ENCODE measurements at regions not wholly inside any gene's neighbourhood (a gene's known extent, or its start where the extent isn't known, plus 50 kb on each side); places are given as distances from the start of the nearest gene placed in this dataset.

DNA sequence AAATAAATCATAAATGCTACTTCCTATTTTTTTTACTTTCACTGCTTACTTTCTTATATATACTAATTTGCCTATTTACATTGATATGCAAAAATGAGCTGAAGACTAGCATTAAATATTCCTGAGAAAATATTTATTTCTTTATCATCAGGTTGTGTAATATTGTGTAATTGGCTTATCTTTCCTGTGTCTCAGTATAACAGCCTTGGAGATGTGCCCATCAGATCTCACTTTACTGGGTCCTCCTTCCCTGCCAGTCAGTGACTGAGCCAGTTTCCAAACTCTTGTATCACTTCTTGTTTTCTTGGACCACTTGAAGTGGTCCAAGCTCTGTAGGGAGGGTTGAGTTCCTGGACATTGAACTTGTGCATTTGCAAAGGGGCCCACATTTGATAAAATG, 900.0 kb downstream of the LUZP2 start:
- no peak overlapping the region for H3K4me3 ChIP-seq
- no peak for TF ChIP-seq POLR2A (IDR thresholded peaks at IDR 0.05)
- TF ChIP-seq, protein P1, sequence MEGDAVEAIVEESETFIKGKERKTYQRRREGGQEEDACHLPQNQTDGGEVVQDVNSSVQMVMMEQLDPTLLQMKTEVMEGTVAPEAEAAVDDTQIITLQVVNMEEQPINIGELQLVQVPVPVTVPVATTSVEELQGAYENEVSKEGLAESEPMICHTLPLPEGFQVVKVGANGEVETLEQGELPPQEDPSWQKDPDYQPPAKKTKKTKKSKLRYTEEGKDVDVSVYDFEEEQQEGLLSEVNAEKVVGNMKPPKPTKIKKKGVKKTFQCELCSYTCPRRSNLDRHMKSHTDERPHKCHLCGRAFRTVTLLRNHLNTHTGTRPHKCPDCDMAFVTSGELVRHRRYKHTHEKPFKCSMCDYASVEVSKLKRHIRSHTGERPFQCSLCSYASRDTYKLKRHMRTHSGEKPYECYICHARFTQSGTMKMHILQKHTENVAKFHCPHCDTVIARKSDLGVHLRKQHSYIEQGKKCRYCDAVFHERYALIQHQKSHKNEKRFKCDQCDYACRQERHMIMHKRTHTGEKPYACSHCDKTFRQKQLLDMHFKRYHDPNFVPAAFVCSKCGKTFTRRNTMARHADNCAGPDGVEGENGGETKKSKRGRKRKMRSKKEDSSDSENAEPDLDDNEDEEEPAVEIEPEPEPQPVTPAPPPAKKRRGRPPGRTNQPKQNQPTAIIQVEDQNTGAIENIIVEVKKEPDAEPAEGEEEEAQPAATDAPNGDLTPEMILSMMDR (IDR thresholded peaks at IDR 0.05), result no peak
- intact Hi-C loops (cut with DNase I; ENCODE audit: low total_unique reads), result no loop called here
- no peak for DNase-seq
- no peaks in the 10 kb centered on the region for H3K27me3 ChIP-seq
- no peaks in the 10 kb centered on the region for H3K9me3 ChIP-seq
- H3K4me1 ChIP-seq, result no peaks in the 10 kb centered on the region
- no peaks in the 10 kb centered on the region for H3K36me3 ChIP-seq
- H3K27ac ChIP-seq, result no peak overlapping the region

DNA sequence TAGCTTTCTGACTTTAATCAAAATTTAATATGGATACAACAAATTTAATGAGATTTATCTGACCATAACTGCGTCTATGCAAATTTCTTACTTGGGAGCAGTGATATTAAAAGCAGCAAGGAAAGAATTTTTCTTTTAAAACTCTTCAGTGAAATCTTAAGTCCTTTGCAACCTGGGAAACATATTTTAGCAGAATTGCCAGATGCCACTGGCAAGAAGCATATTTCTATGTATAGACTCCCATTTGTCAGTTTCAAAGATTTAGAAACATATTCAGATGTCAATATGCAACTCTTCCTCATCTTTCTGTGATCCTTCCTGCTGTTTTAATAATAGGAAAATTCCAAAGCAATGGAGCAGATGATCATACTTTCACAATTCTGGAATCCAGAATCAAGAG, 911.3 kb downstream of the LUZP2 start:
- TF ChIP-seq, protein P1 (IDR thresholded peaks at IDR 0.05), result no peak
- TF ChIP-seq POLR2A (IDR thresholded peaks at IDR 0.05), result no peak
- no peak for DNase-seq
- intact Hi-C loops (cut with DNase I; ENCODE audit: low total_unique reads), result no loop called here
- no peaks in the 10 kb centered on the region for H3K36me3 ChIP-seq
- no peak overlapping the region for H3K4me3 ChIP-seq
- no peak overlapping the region for H3K27ac ChIP-seq
- no peaks in the 10 kb centered on the region for H3K9me3 ChIP-seq
- no peaks in the 10 kb centered on the region for H3K27me3 ChIP-seq
- H3K4me1 ChIP-seq, result no peaks in the 10 kb centered on the region

DNA sequence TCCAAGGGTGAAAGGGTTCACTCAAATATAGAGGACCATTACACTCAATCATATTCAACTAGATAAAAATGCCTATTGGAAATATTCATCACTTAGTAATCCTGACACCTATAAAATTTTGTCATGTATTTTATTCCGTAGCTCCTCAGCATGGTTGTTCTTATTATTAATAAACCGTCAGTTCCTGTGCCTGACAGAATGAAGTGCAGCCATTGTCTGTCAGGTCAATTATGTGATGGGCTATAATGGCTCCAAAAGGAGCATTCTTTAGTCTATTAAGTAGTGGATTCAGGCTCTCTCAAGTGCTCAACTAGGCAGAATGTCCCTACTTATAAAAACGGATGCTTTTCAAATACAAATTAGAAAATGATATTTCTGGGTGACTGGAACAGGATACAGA, 916.1 kb upstream of the ANO3 start:
- H3K4me3 ChIP-seq, result no peak overlapping the region
- H3K27ac ChIP-seq, result no peak overlapping the region
- no peaks in the 10 kb centered on the region for H3K27me3 ChIP-seq
- no peaks in the 10 kb centered on the region for H3K4me1 ChIP-seq
- intact Hi-C loops (cut with DNase I; ENCODE audit: low total_unique reads), result no loop called here
- H3K9me3 ChIP-seq, result no peaks in the 10 kb centered on the region
- TF ChIP-seq, protein P1 (IDR thresholded peaks at IDR 0.05), result no peak
- no peak for TF ChIP-seq POLR2A (IDR thresholded peaks at IDR 0.05)
- DNase-seq, result no peak
- no peaks in the 10 kb centered on the region for H3K36me3 ChIP-seq

DNA sequence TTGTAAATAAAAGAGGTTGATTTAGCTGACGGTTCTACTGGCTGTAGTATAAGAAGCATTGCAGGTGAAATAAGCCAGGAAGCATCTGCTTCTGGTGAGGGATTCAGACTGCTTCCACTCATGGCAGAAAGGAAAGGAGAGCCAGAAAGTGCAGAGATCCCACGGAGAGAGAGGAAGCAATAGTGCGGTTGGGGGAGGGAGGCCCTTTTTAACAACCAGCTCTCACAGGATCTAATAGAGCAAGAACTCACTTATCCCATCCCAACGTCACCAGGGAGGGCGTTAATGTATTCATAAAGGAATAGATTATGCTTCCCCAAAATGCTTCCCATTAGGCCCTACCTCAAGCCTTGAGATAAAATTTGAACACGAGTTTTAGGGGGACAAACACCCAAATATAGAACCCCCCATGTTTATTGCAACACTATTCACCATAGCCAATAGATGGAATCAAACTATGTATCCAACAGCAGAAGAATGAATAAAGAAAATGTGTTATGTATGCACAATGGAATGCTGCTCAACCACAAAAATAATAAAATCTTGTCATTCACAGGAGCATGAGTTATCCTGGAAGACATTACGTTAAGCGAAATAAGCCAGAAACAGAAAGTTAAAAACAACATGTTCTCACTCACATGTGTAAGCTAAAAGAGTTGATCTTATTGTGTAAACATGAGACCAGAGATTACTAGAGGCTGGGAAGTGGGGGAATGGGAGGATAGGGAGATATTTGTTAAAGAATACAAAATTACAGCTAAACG, 908.3 kb upstream of the ANO3 start:
- intact Hi-C loops (cut with DNase I; ENCODE audit: low total_unique reads), result no loop called here
- H3K4me3 ChIP-seq, result no peak overlapping the region
- DNase-seq, result peak in 1 of 2 donors; percentile 13
- H3K4me1 ChIP-seq, result no peaks in the 10 kb centered on the region
- H3K9me3 ChIP-seq, result no peaks in the 10 kb centered on the region
- H3K36me3 ChIP-seq, result no peaks in the 10 kb centered on the region
- TF ChIP-seq, protein P1 (IDR thresholded peaks at IDR 0.05), result no peak
- no peak for TF ChIP-seq POLR2A (IDR thresholded peaks at IDR 0.05)
- H3K27ac ChIP-seq, result peak overlapping the region in 1 of 2 donors; percentile 0
- H3K27me3 ChIP-seq, result no peaks in the 10 kb centered on the region

DNA sequence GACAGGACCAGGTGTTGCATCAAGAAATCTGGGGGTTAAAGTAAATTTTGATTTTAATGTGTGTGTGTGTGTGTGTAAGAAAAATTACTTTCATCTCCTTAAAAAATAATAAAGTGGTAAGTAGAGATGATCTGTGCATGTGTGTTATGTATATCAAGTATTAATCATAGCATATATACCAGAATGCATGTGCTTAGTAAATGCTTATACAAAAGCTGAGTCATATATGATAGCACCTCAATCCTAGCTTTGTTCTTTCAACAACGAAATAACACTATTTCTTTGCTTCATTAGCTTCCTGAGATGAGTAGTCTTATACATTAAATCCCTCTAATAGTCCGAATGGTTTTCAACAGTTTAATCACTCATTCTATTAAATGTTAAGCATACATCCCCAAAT, 899.6 kb upstream of the ANO3 start:
- no peaks in the 10 kb centered on the region for H3K4me1 ChIP-seq
- no peak overlapping the region for H3K27ac ChIP-seq
- H3K4me3 ChIP-seq, result no peak overlapping the region
- DNase-seq, result no peak
- no peaks in the 10 kb centered on the region for H3K27me3 ChIP-seq
- intact Hi-C loops (cut with DNase I; ENCODE audit: low total_unique reads), result no loop called here
- no peaks in the 10 kb centered on the region for H3K9me3 ChIP-seq
- no peaks in the 10 kb centered on the region for H3K36me3 ChIP-seq
- TF ChIP-seq POLR2A (IDR thresholded peaks at IDR 0.05), result no peak
- TF ChIP-seq, protein P1 (IDR thresholded peaks at IDR 0.05), result no peak
